ENCODE measurements at regions not wholly inside any gene's neighbourhood (a gene's known extent, or its start where the extent isn't known, plus 50 kb on each side); places are given as distances from the start of the nearest gene placed in this dataset.
"Not testable (repeated sequence)": the region's sequence is repeated elsewhere in the genome, so short reads cannot be mapped to it uniquely, and the experiment has no call there.

- no peak for DNase-seq
Observed at GRCh38 chr6:795046-795685, 102.2 kb upstream of the EXOC2 start.

GRCh38 chr6:793261-793660, 100.3 kb upstream of the EXOC2 start:
- no peak for DNase-seq

GRCh38 chr6:792662-793061, 99.7 kb upstream of the EXOC2 start:
- DNase-seq, result no peak

GRCh38 chr6:788058-788457, 95.1 kb upstream of the EXOC2 start:
- no peak for DNase-seq

- DNase-seq, result no peak
Observed at GRCh38 chr6:786946-787763, 94.2 kb upstream of the EXOC2 start.

- no peak for DNase-seq
Observed at GRCh38 chr6:783966-784735, 91.2 kb upstream of the EXOC2 start.

- DNase-seq, result no peak
Observed at GRCh38 chr6:782141-782540, 89.2 kb upstream of the EXOC2 start.

- no peak for DNase-seq
Observed at GRCh38 chr6:781350-781961, 88.5 kb upstream of the EXOC2 start.

- DNase-seq, result no peak
Observed at GRCh38 chr6:780706-781105, 87.8 kb upstream of the EXOC2 start.

GRCh38 chr6:776951-777350, 84.0 kb upstream of the EXOC2 start:
- DNase-seq, result no peak

- DNase-seq, result no peak
Observed at GRCh38 chr6:776528-776931, 83.6 kb upstream of the EXOC2 start.

- DNase-seq, result no peak
Observed at GRCh38 chr6:775863-776262, 82.9 kb upstream of the EXOC2 start.

GRCh38 chr6:771683-772082, 78.7 kb upstream of the EXOC2 start:
- not testable (repeated sequence) for DNase-seq

GRCh38 chr6:767755-768512, 75.0 kb upstream of the EXOC2 start:
- no peak for DNase-seq

- DNase-seq, result no peak
Observed at GRCh38 chr6:766625-767024, 73.7 kb upstream of the EXOC2 start.

- no peak for DNase-seq
Observed at GRCh38 chr6:761997-762396, 69.1 kb upstream of the EXOC2 start.

- DNase-seq, result no peak
Observed at GRCh38 chr6:760982-761955, 68.3 kb upstream of the EXOC2 start.

- DNase-seq, result no peak
Observed at GRCh38 chr6:759729-760128, 66.8 kb upstream of the EXOC2 start.

GRCh38 chr6:756224-756623, 63.3 kb upstream of the EXOC2 start:
- no peak for DNase-seq

- DNase-seq, result no peak
Observed at GRCh38 chr6:754202-754601, 61.3 kb upstream of the EXOC2 start.

- DNase-seq, result no peak
Observed at GRCh38 chr6:753486-753885, 60.5 kb upstream of the EXOC2 start.

Measured in SIG-M5 (cell line).